ENCODE measurements at regions not wholly inside any gene's neighbourhood (a gene's known extent, or its start where the extent isn't known, plus 50 kb on each side); places are given as distances from the start of the nearest gene placed in this dataset.

- ATAC-seq (ENCODE audit: low read depth), result no peak
- TF ChIP-seq BHLHE40 (IDR thresholded peaks at IDR 0.05; ENCODE audit: low read depth, low read length), result no peak
- no peak for DNase-seq
- intact Hi-C loops (cut with micrococcal nuclease), result no loop called here
- Histone ChIP-seq H3K9me1 (ENCODE audit: insufficient read depth, low read length) (no peaks in the 10 kb centered on the region), H3K4ac (ENCODE audit: low read depth, low read length) (no peak overlapping the region), H2AK9ac (replicated peaks; ENCODE audit: low read depth, low read length, poor library complexity) (no peak overlapping the region), H2BK20ac (ENCODE audit: low read depth, low read length) (no peak overlapping the region), H2BK120ac (ENCODE audit: low read depth, low read length) (no peak overlapping the region), H3K4me3 (ENCODE audit: insufficient read depth, low read depth, low read length) (no peak overlapping the region), H2AK5ac (ENCODE audit: low read depth, low read length) (no peak overlapping the region), H4K91ac (ENCODE audit: insufficient read depth, low read depth, low read length) (no peak overlapping the region), H3K27ac (ENCODE audit: insufficient read depth, low read length) (no peak overlapping the region), H2AFZ (replicated peaks; ENCODE audit: low read length, poor library complexity) (no peak overlapping the region), H3K36me3 (ENCODE audit: control insufficient read depth, insufficient read depth, low read length) (no peaks in the 10 kb centered on the region), H3K9me3 (ENCODE audit: control insufficient read depth, insufficient read depth, low read length) (peaks cover 18% of the 10 kb centered on the region), H3K27me3 (ENCODE audit: control insufficient read depth, insufficient read depth, low read length) (no peaks in the 10 kb centered on the region), H3K4me1 (ENCODE audit: control insufficient read depth, insufficient read depth, low read length) (no peaks in the 10 kb centered on the region), H2BK5ac (ENCODE audit: low read depth, low read length, poor library complexity, severe bottlenecking) (no peak overlapping the region), H3K4me2 (ENCODE audit: low read depth, low read length) (no peak overlapping the region), H2BK15ac (ENCODE audit: low read depth, low read length) (no peak overlapping the region), H3K14ac (replicated peaks; ENCODE audit: low read depth, low read length) (no peak overlapping the region), H3K79me1 (ENCODE audit: low read depth in 1 of 2, low read length in 2 of 2) (no peaks in the 10 kb centered on the region), H3K9ac (ENCODE audit: low read depth, low read length) (no peak overlapping the region), H3K56ac (ENCODE audit: extremely low read depth, insufficient read depth, low read length) (no peak overlapping the region), H4K8ac (ENCODE audit: low read depth in 2 of 2, low read length in 2 of 2) (no peak overlapping the region), H3K18ac (ENCODE audit: low read depth, low read length) (no peak overlapping the region), H3K23ac (ENCODE audit: low read depth, low read length) (no peak overlapping the region), H4K5ac (ENCODE audit: low read depth, low read length) (no peak overlapping the region), H4K20me1 (ENCODE audit: insufficient read depth, low read length) (no peaks in the 10 kb centered on the region)
- in situ Hi-C loops (cut with MboI; ENCODE audit: low sequenced_read_pairs), result no loop called here
- WGBS, 2 experiments (ENCODE audit: extremely low coverage in 2 of 2, insufficient read length in 1 of 2), result no CpG with 5 or more reads among the region's 11 CpGs
- no TSS peak for BruUV-seq (replicated peaks)
- dilution Hi-C loops (cut with HindIII; ENCODE audit: low sequenced_read_pairs, unreplicated experiment), result no loop called here
- CTCF ChIA-PET, result no interaction called here
- POLR2A ChIA-PET (ENCODE audit: unreplicated experiment), result no interaction called here
Measured at GRCh38 chr14:98022541-98023520, 1225.6 kb downstream of the VRK1 start.

Measured in IMR-90 (cell line).